PC-3 (cell line): ENCODE measurements at regions not wholly inside any gene's neighbourhood (a gene's known extent, or its start where the extent isn't known, plus 50 kb on each side); places are given as distances from the start of the nearest gene placed in this dataset.

ENCODE experiments used
- ATAC-seq: fragments of 200-7000 bp; cut with Tn5 transposase; 2 replicates; pipeline ENCODE4 v1.9.1; 2020; ENCODE audit warnings: mild to moderate bottlenecking, moderate library complexity
- BruUV-seq: library from RNA; stranded (reverse); fragments of 400-500 nt; replicated peaks from 2 replicates; lab custom pipeline; 2021; lab: Mats Ljungman, UMichigan
- CTCF ChIA-PET: fragments of 300-600 bp; sonication (Branson Sonifier 250); formaldehyde crosslinking; loops from one replicate; lab custom pipeline; 2022; ENCODE audit warnings: antibody characterized with exemption; lab: Charles Lee
- POLR2A ChIA-PET: fragments of 300-600 bp; sonication (Branson Sonifier 250); formaldehyde crosslinking; loops from one replicate; lab custom pipeline; 2022; ENCODE audit warnings: antibody characterized with exemption; ENCODE audit not compliant: unreplicated experiment; lab: Charles Lee
- DNase-seq: peaks from one replicate; pipeline ENCODE4 v3.0.0-alpha.2; 2015
- H2AFZ ChIP-seq: fragments of 300-600 bp; sonication (generic); 2 replicates; pipeline ENCODE4 v1.6.0; 2016; ENCODE audit warnings: antibody characterized with exemption, low read length
- H3F3A ChIP-seq: fragments of 300-600 bp; sonication (generic); one replicate; pipeline ENCODE4 v1.6.0; 2017; ENCODE audit warnings: antibody characterized with exemption, low read length, control low read depth, mild to moderate bottlenecking; ENCODE audit not compliant: unreplicated experiment
- H3K27ac ChIP-seq: fragments of 300-600 bp; sonication (generic); 2 replicates; pipeline ENCODE4 v1.5.1; 2016; ENCODE audit warnings: mild to moderate bottlenecking, low read length
- H3K27me3 ChIP-seq: fragments of 300-600 bp; sonication (generic); 2 replicates; pipeline ENCODE4 v1.6.1; 2016; ENCODE audit warnings: low read length, mixed read lengths
- H3K36me3 ChIP-seq: fragments of 300-600 bp; sonication (generic); 2 replicates; pipeline ENCODE4 v1.6.1; 2016; ENCODE audit warnings: low read depth, mixed run types, low read length, mixed read lengths
- H3K4me1 ChIP-seq: fragments of 300-600 bp; sonication (generic); 2 replicates; pipeline ENCODE4 v1.5.1; 2016; ENCODE audit warnings: low read length; ENCODE audit not compliant: insufficient read depth
- H3K4me2 ChIP-seq: fragments of 300-600 bp; sonication (generic); 2 replicates; pipeline ENCODE4 v1.6.0; 2016; ENCODE audit warnings: low read length
- H3K4me3 ChIP-seq: fragments of 300-600 bp; sonication (generic); 2 replicates; pipeline ENCODE4 v1.5.1; 2016; ENCODE audit warnings: mild to moderate bottlenecking, low read length, mixed read lengths
- H3K79me2 ChIP-seq: fragments of 300-600 bp; sonication (generic); 2 replicates; pipeline ENCODE4 v1.6.1; 2017; ENCODE audit warnings: low read length, mixed read lengths
- H3K9ac ChIP-seq: fragments of 300-600 bp; sonication (generic); 2 replicates; pipeline ENCODE4 v1.6.0; 2016; ENCODE audit warnings: mild to moderate bottlenecking, low read length
- H3K9me2 ChIP-seq: fragments of 300-600 bp; sonication (generic); replicated peaks from 2 replicates; pipeline ENCODE4 v1.6.1; 2016; ENCODE audit warnings: mixed run types, low read length, mixed read lengths
- H3K9me3 ChIP-seq: fragments of 300-600 bp; sonication (generic); 2 replicates; pipeline ENCODE4 v1.6.1; 2016; ENCODE audit warnings: low read length, mixed read lengths
- H4K20me1 ChIP-seq: fragments of 300-600 bp; sonication (generic); 2 replicates; pipeline ENCODE4 v1.6.1; 2016; ENCODE audit warnings: low read length, mixed read lengths
- CTCF ChIP-seq: fragments of 300-600 bp; sonication (generic); conservative IDR thresholded peaks from 2 replicates; pipeline ENCODE4 v1.5.1; 2017; ENCODE audit warnings: antibody characterized with exemption, low read depth, mild to moderate bottlenecking, low read length
- EZH2 ChIP-seq: fragments of 300-600 bp; sonication (generic); IDR thresholded peaks from one replicate; pipeline ENCODE4 v1.6.1; 2017; ENCODE audit warnings: antibody characterized with exemption, mild to moderate bottlenecking, low read length; ENCODE audit not compliant: unreplicated experiment
- EZH2phosphoT487 ChIP-seq: fragments of 300-600 bp; sonication (generic); IDR thresholded peaks from 2 replicates; pipeline ENCODE4 v1.6.1; 2018; ENCODE audit warnings: mild to moderate bottlenecking, antibody characterized with exemption, low read length, borderline replicate concordance
- intact Hi-C: fragments of 100-400 bp; cut with micrococcal nuclease; formaldehyde crosslinking; loops from 2 replicates; pipeline ENCODE4 v1.9.0; 2023

- Histone ChIP-seq H3K4me1 (peaks cover 19% of the 10 kb centered on the region), H4K20me1 (no peaks in the 10 kb centered on the region), H3K27ac (peak overlapping the region; percentile 48), H3K79me2 (no peaks in the 10 kb centered on the region), H2AFZ (no peak overlapping the region), H3K9me3 (no peaks in the 10 kb centered on the region), H3K9ac (no peak overlapping the region), H3K36me3 (no peaks in the 10 kb centered on the region), H3K9me2 (no peaks in the 10 kb centered on the region), H3F3A (no peaks in the 10 kb centered on the region), H3K27me3 (no peaks in the 10 kb centered on the region), H3K4me3 (no peak overlapping the region), H3K4me2 (no peak overlapping the region)
- ATAC-seq: no peak
- no peak for TF ChIP-seq CTCF
- TF ChIP-seq EZH2phosphoT487: no peak
- TF ChIP-seq EZH2: no peak
- intact Hi-C loops: no loop called here
- ChIA-PET POLR2A (no interaction called here), CTCF (no interaction called here)
- BruUV-seq: no TSS peak
- no peak for DNase-seq
These were observed 70.7 kb upstream of the CXADR start for GRCh38 chr21:17442165-17442564.

GRCh38 chr21:17444828-17445227, 68.0 kb upstream of the CXADR start:
- no peak for DNase-seq
- Histone ChIP-seq H3K4me2 (no peak overlapping the region), H3K27ac (no peak overlapping the region), H3K9me2 (no peaks in the 10 kb centered on the region), H3K79me2 (no peaks in the 10 kb centered on the region), H2AFZ (no peak overlapping the region), H3K4me1 (peaks cover 19% of the 10 kb centered on the region), H3F3A (no peaks in the 10 kb centered on the region), H3K27me3 (no peaks in the 10 kb centered on the region), H3K36me3 (no peaks in the 10 kb centered on the region), H3K4me3 (no peak overlapping the region), H4K20me1 (no peaks in the 10 kb centered on the region), H3K9me3 (no peaks in the 10 kb centered on the region), H3K9ac (no peak overlapping the region)
- intact Hi-C loops: no loop called here
- POLR2A ChIA-PET: no interaction called here
- ATAC-seq: no peak
- no peak for TF ChIP-seq CTCF
- no peak for TF ChIP-seq EZH2phosphoT487
- no peak for TF ChIP-seq EZH2
- no TSS peak for BruUV-seq
- CTCF ChIA-PET: no interaction called here

GRCh38 chr21:17446737-17447136, 66.1 kb upstream of the CXADR start:
- TF ChIP-seq EZH2: no peak
- TF ChIP-seq CTCF: no peak
- no peak for TF ChIP-seq EZH2phosphoT487
- H3K4me1 ChIP-seq: peaks cover 10% of the 10 kb centered on the region
- no peaks in the 10 kb centered on the region for H3K79me2 ChIP-seq
- intact Hi-C loops: no loop called here
- ChIA-PET POLR2A (no interaction called here), CTCF (no interaction called here)
- H3K4me2 ChIP-seq: no peak overlapping the region
- no peak overlapping the region for H3K4me3 ChIP-seq
- no peak overlapping the region for H3K9ac ChIP-seq
- ATAC-seq: no peak
- DNase-seq: peak; percentile 39
- H2AFZ ChIP-seq: no peak overlapping the region
- no peaks in the 10 kb centered on the region for H3K9me2 ChIP-seq
- H3F3A ChIP-seq: no peaks in the 10 kb centered on the region
- H3K9me3 ChIP-seq: no peaks in the 10 kb centered on the region
- no TSS peak for BruUV-seq
- H3K27ac ChIP-seq: no peak overlapping the region
- H4K20me1 ChIP-seq: no peaks in the 10 kb centered on the region
- H3K27me3 ChIP-seq: no peaks in the 10 kb centered on the region
- no peaks in the 10 kb centered on the region for H3K36me3 ChIP-seq
